ENCODE measurements at regions not wholly inside any gene's neighbourhood (a gene's known extent, or its start where the extent isn't known, plus 50 kb on each side); places are given as distances from the start of the nearest gene placed in this dataset.

- Histone ChIP-seq H3K27ac (ENCODE audit: low read depth, low read length) (no peak overlapping the region), H3K4me2 (ENCODE audit: low read length) (no peak overlapping the region), H3K27me3 (ENCODE audit: control insufficient read depth, low read length) (peaks cover 18% of the 10 kb centered on the region; the same call in 1 of the 2 replicates), H3K9me2 (replicated peaks; ENCODE audit: control insufficient read depth, low read length) (no peaks in the 10 kb centered on the region), H4K20me1 (ENCODE audit: control insufficient read depth, insufficient read depth, low read depth, low read length) (no peaks in the 10 kb centered on the region), H3F3A (ENCODE audit: control insufficient read depth, insufficient read depth) (no peaks in the 10 kb centered on the region), H3K4me3 (ENCODE audit: low read length) (no peak overlapping the region), H3K79me2 (ENCODE audit: control insufficient read depth, low read length) (no peaks in the 10 kb centered on the region), H3K9me3 (ENCODE audit: control insufficient read depth, insufficient read depth, low read length) (no peaks in the 10 kb centered on the region), H3K36me3 (ENCODE audit: control insufficient read depth, low read length) (no peaks in the 10 kb centered on the region), H3K4me1 (ENCODE audit: control insufficient read depth, low read length) (no peaks in the 10 kb centered on the region)
- TF ChIP-seq EZH2phosphoT487 (IDR thresholded peaks at IDR 0.05; ENCODE audit: borderline replicate concordance, low read length): no peak
- TF ChIP-seq CTCF (IDR thresholded peaks at IDR 0.05; ENCODE audit: low read depth, low read length, poor library complexity, severe bottlenecking): no peak
Observed at GRCh38 chr21:35871906-35872305, 188.4 kb downstream of the SETD4 start.

- H3K36me3 ChIP-seq (ENCODE audit: control insufficient read depth, low read length): no peaks in the 10 kb centered on the region
- H3K27me3 ChIP-seq (ENCODE audit: control insufficient read depth, low read length): peaks cover 11% of the 10 kb centered on the region; the same call in 1 of the 2 replicates
- H3K9me2 ChIP-seq (replicated peaks; ENCODE audit: control insufficient read depth, low read length): no peaks in the 10 kb centered on the region
- no peaks in the 10 kb centered on the region for H3K79me2 ChIP-seq (ENCODE audit: control insufficient read depth, low read length)
- no peaks in the 10 kb centered on the region for H3K9me3 ChIP-seq (ENCODE audit: control insufficient read depth, insufficient read depth, low read length)
- no peaks in the 10 kb centered on the region for H4K20me1 ChIP-seq (ENCODE audit: control insufficient read depth, insufficient read depth, low read depth, low read length)
- no peak for TF ChIP-seq EZH2phosphoT487 (IDR thresholded peaks at IDR 0.05; ENCODE audit: borderline replicate concordance, low read length)
- no peak for TF ChIP-seq CTCF (IDR thresholded peaks at IDR 0.05; ENCODE audit: low read depth, low read length, poor library complexity, severe bottlenecking)
- H3F3A ChIP-seq (ENCODE audit: control insufficient read depth, insufficient read depth): no peaks in the 10 kb centered on the region
- H3K4me1 ChIP-seq (ENCODE audit: control insufficient read depth, low read length): no peaks in the 10 kb centered on the region
- no peak overlapping the region for H3K27ac ChIP-seq (ENCODE audit: low read depth, low read length)
- H3K4me3 ChIP-seq (ENCODE audit: low read length): no peak overlapping the region
- no peak overlapping the region for H3K4me2 ChIP-seq (ENCODE audit: low read length)
Observed at GRCh38 chr21:35868869-35869223, 191.5 kb downstream of the SETD4 start.

GRCh38 chr21:35868005-35868868, 192.1 kb downstream of the SETD4 start:
- H4K20me1 ChIP-seq (ENCODE audit: control insufficient read depth, insufficient read depth, low read depth, low read length): no peaks in the 10 kb centered on the region
- no peak overlapping the region for H3K27ac ChIP-seq (ENCODE audit: low read depth, low read length)
- no peaks in the 10 kb centered on the region for H3F3A ChIP-seq (ENCODE audit: control insufficient read depth, insufficient read depth)
- H3K4me3 ChIP-seq (ENCODE audit: low read length): no peak overlapping the region
- H3K9me3 ChIP-seq (ENCODE audit: control insufficient read depth, insufficient read depth, low read length): no peaks in the 10 kb centered on the region
- no peaks in the 10 kb centered on the region for H3K4me1 ChIP-seq (ENCODE audit: control insufficient read depth, low read length)
- no peaks in the 10 kb centered on the region for H3K79me2 ChIP-seq (ENCODE audit: control insufficient read depth, low read length)
- no peak overlapping the region for H3K4me2 ChIP-seq (ENCODE audit: low read length)
- TF ChIP-seq CTCF (IDR thresholded peaks at IDR 0.05; ENCODE audit: low read depth, low read length, poor library complexity, severe bottlenecking) (no peak), EZH2phosphoT487 (IDR thresholded peaks at IDR 0.05; ENCODE audit: borderline replicate concordance, low read length) (no peak)
- no peaks in the 10 kb centered on the region for H3K9me2 ChIP-seq (replicated peaks; ENCODE audit: control insufficient read depth, low read length)
- peaks cover 8% of the 10 kb centered on the region; the same call in 1 of the 2 replicates for H3K27me3 ChIP-seq (ENCODE audit: control insufficient read depth, low read length)
- no peaks in the 10 kb centered on the region for H3K36me3 ChIP-seq (ENCODE audit: control insufficient read depth, low read length)

Data from DOHH2 (cell line).